ENCODE measurements at regions not wholly inside any gene's neighbourhood (a gene's known extent, or its start where the extent isn't known, plus 50 kb on each side); places are given as distances from the start of the nearest gene placed in this dataset.
A peak's percentile ranks its signal among the peaks of the same experiment; 100 is the strongest.

- Mint-ChIP-seq H3K4me3 (no peak overlapping the region), H3K36me3 (no peaks in the 10 kb centered on the region), H3K27ac (no peak overlapping the region), H3K27me3 (peaks cover 17% of the 10 kb centered on the region), H3K9me3 (peaks cover 0 to 1% (median 0%) of the 10 kb centered on the region in 7 donors), H3K4me1 (peaks cover 0 to 5% (median 0%) of the 10 kb centered on the region in 4 donors)
- Histone ChIP-seq H3K4me1 (ENCODE audit: control insufficient read depth, insufficient read depth, low read length, poor library complexity, severe bottlenecking) (peaks cover 5% of the 10 kb centered on the region), H3K27ac (ENCODE audit: insufficient read depth, low read length, poor library complexity, severe bottlenecking) (no peak overlapping the region), H3K27me3 (ENCODE audit: control insufficient read depth, insufficient read depth, low read length) (peaks cover 4% of the 10 kb centered on the region), H3K36me3 (ENCODE audit: control insufficient read depth, insufficient read depth, low read length) (no peaks in the 10 kb centered on the region), H3K4me3 (ENCODE audit: low read depth, low read length) (no peak overlapping the region), H3K9me3 (ENCODE audit: control insufficient read depth in 2 of 2, low read length in 2 of 2) (no peaks in the 10 kb centered on the region)
- DNase-seq = no peak
- no peak for ATAC-seq (ENCODE audit: low read depth in 2 of 2)
These were observed 247.9 kb upstream of the RPL38 start for GRCh38 chr17:73955616-73956015.

- no peak for ATAC-seq (ENCODE audit: low read depth in 2 of 2)
- no peak overlapping the region for H3K4me3 ChIP-seq (ENCODE audit: low read depth, low read length)
- H3K27me3 Mint-ChIP-seq = peaks cover 19% of the 10 kb centered on the region
- H3K9me3 ChIP-seq (ENCODE audit: control insufficient read depth in 2 of 2, low read length in 2 of 2) = no peaks in the 10 kb centered on the region
- H3K27ac Mint-ChIP-seq = no peak overlapping the region
- H3K9me3 Mint-ChIP-seq = peaks cover 0 to 1% (median 0%) of the 10 kb centered on the region in 7 donors
- H3K27me3 ChIP-seq (ENCODE audit: control insufficient read depth, insufficient read depth, low read length) = peaks cover 4% of the 10 kb centered on the region
- H3K27ac ChIP-seq (ENCODE audit: insufficient read depth, low read length, poor library complexity, severe bottlenecking) = no peak overlapping the region
- no peak overlapping the region for H3K4me3 Mint-ChIP-seq
- H3K36me3 ChIP-seq (ENCODE audit: control insufficient read depth, insufficient read depth, low read length) = no peaks in the 10 kb centered on the region
- peaks cover 5% of the 10 kb centered on the region for H3K4me1 ChIP-seq (ENCODE audit: control insufficient read depth, insufficient read depth, low read length, poor library complexity, severe bottlenecking)
- peaks cover 0 to 5% (median 0%) of the 10 kb centered on the region in 4 donors for H3K4me1 Mint-ChIP-seq
- DNase-seq = no peak
- no peaks in the 10 kb centered on the region for H3K36me3 Mint-ChIP-seq
These were observed 247.3 kb upstream of the RPL38 start for GRCh38 chr17:73956169-73956568.

- no peaks in the 10 kb centered on the region for H3K36me3 ChIP-seq (ENCODE audit: control insufficient read depth, insufficient read depth, low read length)
- H3K27me3 Mint-ChIP-seq = peaks cover 20% of the 10 kb centered on the region
- H3K9me3 ChIP-seq (ENCODE audit: control insufficient read depth in 2 of 2, low read length in 2 of 2) = no peaks in the 10 kb centered on the region
- H3K4me3 ChIP-seq (ENCODE audit: low read depth, low read length) = no peak overlapping the region
- H3K4me1 Mint-ChIP-seq = peaks cover 0 to 3% (median 0%) of the 10 kb centered on the region in 4 donors
- H3K4me1 ChIP-seq (ENCODE audit: control insufficient read depth, insufficient read depth, low read length, poor library complexity, severe bottlenecking) = peaks cover 5% of the 10 kb centered on the region
- H3K27me3 ChIP-seq (ENCODE audit: control insufficient read depth, insufficient read depth, low read length) = peaks cover 4% of the 10 kb centered on the region
- DNase-seq (peak; percentile 25 to 40 (median 33)), ATAC-seq (ENCODE audit: low read depth in 2 of 2) (no peak)
- H3K9me3 Mint-ChIP-seq = peaks cover 0 to 3% (median 0%) of the 10 kb centered on the region in 7 donors
- no peaks in the 10 kb centered on the region for H3K36me3 Mint-ChIP-seq
- no peak overlapping the region for H3K27ac Mint-ChIP-seq
- H3K27ac ChIP-seq (ENCODE audit: insufficient read depth, low read length, poor library complexity, severe bottlenecking) = no peak overlapping the region
- no peak overlapping the region for H3K4me3 Mint-ChIP-seq
These were observed 246.6 kb upstream of the RPL38 start for GRCh38 chr17:73956595-73957465.

GRCh38 chr17:73957564-73957963, 245.9 kb upstream of the RPL38 start:
- H3K4me3 ChIP-seq (ENCODE audit: low read depth, low read length) = no peak overlapping the region
- no peak overlapping the region for H3K27ac ChIP-seq (ENCODE audit: insufficient read depth, low read length, poor library complexity, severe bottlenecking)
- Mint-ChIP-seq H3K9me3 (peaks cover 0 to 3% (median 1%) of the 10 kb centered on the region in 7 donors), H3K36me3 (no peaks in the 10 kb centered on the region), H3K27ac (no peak overlapping the region), H3K4me3 (no peak overlapping the region), H3K4me1 (no peaks in the 10 kb centered on the region), H3K27me3 (peaks cover 22% of the 10 kb centered on the region)
- no peaks in the 10 kb centered on the region for H3K9me3 ChIP-seq (ENCODE audit: control insufficient read depth in 2 of 2, low read length in 2 of 2)
- no peaks in the 10 kb centered on the region for H3K36me3 ChIP-seq (ENCODE audit: control insufficient read depth, insufficient read depth, low read length)
- ATAC-seq (ENCODE audit: low read depth in 2 of 2) = no peak
- H3K27me3 ChIP-seq (ENCODE audit: control insufficient read depth, insufficient read depth, low read length) = peaks cover 4% of the 10 kb centered on the region
- H3K4me1 ChIP-seq (ENCODE audit: control insufficient read depth, insufficient read depth, low read length, poor library complexity, severe bottlenecking) = peaks cover 3% of the 10 kb centered on the region
- DNase-seq = no peak

- H3K36me3 Mint-ChIP-seq = no peaks in the 10 kb centered on the region
- no peaks in the 10 kb centered on the region for H3K4me1 Mint-ChIP-seq
- no peaks in the 10 kb centered on the region for H3K9me3 ChIP-seq (ENCODE audit: control insufficient read depth in 2 of 2, low read length in 2 of 2)
- H3K27ac ChIP-seq (ENCODE audit: insufficient read depth, low read length, poor library complexity, severe bottlenecking) = no peak overlapping the region
- H3K27me3 ChIP-seq (ENCODE audit: control insufficient read depth, insufficient read depth, low read length) = peaks cover 4% of the 10 kb centered on the region
- H3K4me3 Mint-ChIP-seq = no peak overlapping the region
- H3K27ac Mint-ChIP-seq = no peak overlapping the region
- DNase-seq = no peak
- ATAC-seq (ENCODE audit: low read depth in 2 of 2) = no peak
- H3K4me1 ChIP-seq (ENCODE audit: control insufficient read depth, insufficient read depth, low read length, poor library complexity, severe bottlenecking) = no peaks in the 10 kb centered on the region
- peaks cover 22% of the 10 kb centered on the region for H3K27me3 Mint-ChIP-seq
- H3K4me3 ChIP-seq (ENCODE audit: low read depth, low read length) = no peak overlapping the region
- H3K36me3 ChIP-seq (ENCODE audit: control insufficient read depth, insufficient read depth, low read length) = no peaks in the 10 kb centered on the region
- H3K9me3 Mint-ChIP-seq = peaks cover 0 to 3% (median 1%) of the 10 kb centered on the region in 7 donors
These were observed 245.0 kb upstream of the RPL38 start for GRCh38 chr17:73958453-73958852.

GRCh38 chr17:73960469-73960868, 243.0 kb upstream of the RPL38 start:
- H3K4me1 Mint-ChIP-seq = no peaks in the 10 kb centered on the region
- H3K36me3 Mint-ChIP-seq = no peaks in the 10 kb centered on the region
- Histone ChIP-seq H3K27ac (ENCODE audit: insufficient read depth, low read length, poor library complexity, severe bottlenecking) (no peak overlapping the region), H3K36me3 (ENCODE audit: control insufficient read depth, insufficient read depth, low read length) (no peaks in the 10 kb centered on the region), H3K4me1 (ENCODE audit: control insufficient read depth, insufficient read depth, low read length, poor library complexity, severe bottlenecking) (no peaks in the 10 kb centered on the region), H3K4me3 (ENCODE audit: low read depth, low read length) (no peak overlapping the region), H3K9me3 (ENCODE audit: control insufficient read depth in 2 of 2, low read length in 2 of 2) (peaks cover 8 to 9% of the 10 kb centered on the region in 2 experiments), H3K27me3 (ENCODE audit: control insufficient read depth, insufficient read depth, low read length) (no peaks in the 10 kb centered on the region)
- H3K9me3 Mint-ChIP-seq = peaks cover 0 to 13% (median 4%) of the 10 kb centered on the region in 7 donors
- no peak overlapping the region for H3K27ac Mint-ChIP-seq
- DNase-seq (no peak), ATAC-seq (ENCODE audit: low read depth in 2 of 2) (no peak)
- H3K4me3 Mint-ChIP-seq = no peak overlapping the region
- peaks cover 31% of the 10 kb centered on the region for H3K27me3 Mint-ChIP-seq

GRCh38 chr17:73962308-73962707, 241.2 kb upstream of the RPL38 start:
- H3K36me3 Mint-ChIP-seq = no peaks in the 10 kb centered on the region
- no peak overlapping the region for H3K4me3 ChIP-seq (ENCODE audit: low read depth, low read length)
- DNase-seq (no peak), ATAC-seq (ENCODE audit: low read depth in 2 of 2) (no peak)
- peaks cover 36% of the 10 kb centered on the region for H3K27me3 Mint-ChIP-seq
- no peaks in the 10 kb centered on the region for H3K36me3 ChIP-seq (ENCODE audit: control insufficient read depth, insufficient read depth, low read length)
- no peak overlapping the region for H3K27ac Mint-ChIP-seq
- no peaks in the 10 kb centered on the region for H3K4me1 ChIP-seq (ENCODE audit: control insufficient read depth, insufficient read depth, low read length, poor library complexity, severe bottlenecking)
- peaks cover 8 to 9% of the 10 kb centered on the region in 2 experiments for H3K9me3 ChIP-seq (ENCODE audit: control insufficient read depth in 2 of 2, low read length in 2 of 2)
- peaks cover 0 to 18% (median 7%) of the 10 kb centered on the region in 7 donors for H3K9me3 Mint-ChIP-seq
- H3K27me3 ChIP-seq (ENCODE audit: control insufficient read depth, insufficient read depth, low read length) = no peaks in the 10 kb centered on the region
- H3K4me3 Mint-ChIP-seq = no peak overlapping the region
- no peaks in the 10 kb centered on the region for H3K4me1 Mint-ChIP-seq
- H3K27ac ChIP-seq (ENCODE audit: insufficient read depth, low read length, poor library complexity, severe bottlenecking) = no peak overlapping the region

- H3K27ac ChIP-seq (ENCODE audit: insufficient read depth, low read length, poor library complexity, severe bottlenecking) = no peak overlapping the region
- DNase-seq = no peak
- H3K27me3 ChIP-seq (ENCODE audit: control insufficient read depth, insufficient read depth, low read length) = no peaks in the 10 kb centered on the region
- Mint-ChIP-seq H3K4me1 (no peaks in the 10 kb centered on the region), H3K36me3 (no peaks in the 10 kb centered on the region), H3K9me3 (peaks cover 0 to 18% (median 6%) of the 10 kb centered on the region in 7 donors), H3K27me3 (peaks cover 33% of the 10 kb centered on the region), H3K27ac (no peak overlapping the region), H3K4me3 (no peak overlapping the region)
- H3K9me3 ChIP-seq (ENCODE audit: control insufficient read depth in 2 of 2, low read length in 2 of 2) = peaks cover 8 to 9% of the 10 kb centered on the region in 2 experiments
- ATAC-seq (ENCODE audit: low read depth in 2 of 2) = no peak
- no peaks in the 10 kb centered on the region for H3K36me3 ChIP-seq (ENCODE audit: control insufficient read depth, insufficient read depth, low read length)
- H3K4me3 ChIP-seq (ENCODE audit: low read depth, low read length) = no peak overlapping the region
- H3K4me1 ChIP-seq (ENCODE audit: control insufficient read depth, insufficient read depth, low read length, poor library complexity, severe bottlenecking) = no peaks in the 10 kb centered on the region
These were observed 234.8 kb upstream of the RPL38 start for GRCh38 chr17:73968680-73969079.
